GM12872 (cell line): ENCODE measurements at regions not wholly inside any gene's neighbourhood (a gene's known extent, or its start where the extent isn't known, plus 50 kb on each side); places are given as distances from the start of the nearest gene placed in this dataset.

ENCODE experiments used
- CTCF ChIP-seq: IDR thresholded peaks from 3 replicates; pipeline ENCODE4 v1.5.1; 2011; ENCODE audit warnings: low read depth, mild to moderate bottlenecking, low read length, moderate library complexity; ENCODE audit not compliant: insufficient read depth

DNA sequence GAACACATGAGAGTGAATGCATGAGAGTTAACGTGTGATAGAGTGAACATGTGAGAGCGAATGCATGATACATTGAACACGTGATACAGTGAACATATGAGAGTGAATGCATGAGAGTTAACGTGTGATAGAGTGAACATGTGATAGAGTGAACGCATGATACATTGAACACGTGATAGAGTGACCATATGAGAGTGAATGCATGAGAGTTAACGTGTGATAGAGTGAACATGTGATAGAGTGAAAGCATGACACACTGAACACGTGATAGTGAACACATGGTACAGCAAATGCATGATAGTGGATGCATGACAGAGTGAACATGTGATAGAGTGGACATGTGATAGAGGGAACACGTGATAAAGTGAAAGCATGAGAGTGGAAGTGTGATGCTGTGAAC, 517.9 kb downstream of the EIPR1 start:
- no peak for TF ChIP-seq CTCF

GRCh38 chr2:2859164-2859563, 518.5 kb downstream of the EIPR1 start:
- TF ChIP-seq CTCF = no peak

GRCh38 chr2:2856723-2857415, 520.7 kb downstream of the EIPR1 start:
- no peak for TF ChIP-seq CTCF

GRCh38 chr2:2855297-2855696, 522.3 kb downstream of the EIPR1 start:
- no peak for TF ChIP-seq CTCF

DNA sequence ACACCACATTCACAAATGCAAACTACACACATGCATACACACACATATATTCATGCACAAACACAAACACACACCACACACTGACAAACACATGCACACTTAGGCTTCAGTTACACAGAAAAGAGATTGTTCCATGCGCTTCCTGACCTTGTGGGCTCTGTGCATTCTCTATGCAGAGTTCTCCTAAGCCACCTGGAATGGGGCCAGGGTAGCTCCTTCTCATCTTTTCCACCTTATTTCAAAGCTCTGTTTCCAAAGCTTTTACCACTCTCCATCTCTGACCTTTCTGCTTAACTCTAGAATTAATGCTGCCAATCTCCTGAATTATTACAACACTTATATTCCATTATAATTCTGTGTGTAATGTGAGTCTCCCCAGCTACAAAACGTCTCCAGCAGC, 522.3 kb upstream of the MYT1L start:
- TF ChIP-seq CTCF = no peak

DNA sequence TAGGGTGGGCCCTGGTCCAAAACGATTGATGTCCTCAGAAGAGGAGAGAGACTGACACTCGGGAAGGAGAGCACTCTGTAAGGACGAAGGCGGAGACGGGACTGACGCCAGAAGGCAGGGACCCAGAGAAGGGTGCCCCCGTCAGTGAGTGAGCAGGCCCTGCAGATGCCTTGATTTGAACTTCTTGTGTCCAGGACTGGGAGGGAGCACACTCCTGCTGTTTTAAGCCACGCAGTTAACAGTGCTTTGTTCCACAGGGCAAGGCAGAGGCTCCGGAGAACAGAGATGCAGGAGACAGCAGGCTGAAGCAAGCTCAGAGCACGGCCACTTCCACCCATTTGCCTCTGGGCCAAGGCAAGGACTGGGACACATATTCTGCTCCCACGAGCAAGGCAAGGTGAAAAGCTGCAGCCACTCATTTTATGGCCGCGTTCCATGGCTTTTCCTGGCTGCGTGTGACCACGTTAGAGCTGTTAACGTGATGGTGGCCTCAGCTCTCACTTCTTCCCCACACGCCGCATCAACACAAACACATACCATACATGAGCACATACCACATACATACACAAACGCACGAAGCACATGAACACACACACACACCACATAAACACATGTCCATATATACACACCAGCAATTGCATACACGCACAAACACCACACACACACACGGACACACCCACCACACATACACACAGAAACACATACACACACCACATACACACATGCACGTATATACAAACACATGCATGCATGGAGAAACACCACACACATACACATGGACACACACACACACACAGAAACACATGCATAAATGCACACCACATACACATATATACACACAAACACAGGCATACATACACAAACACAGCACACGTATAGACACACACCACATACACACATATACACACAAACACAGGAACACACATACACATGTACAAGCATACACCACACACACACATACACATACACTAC, 521.0 kb upstream of the MYT1L start:
- TF ChIP-seq CTCF = no peak

DNA sequence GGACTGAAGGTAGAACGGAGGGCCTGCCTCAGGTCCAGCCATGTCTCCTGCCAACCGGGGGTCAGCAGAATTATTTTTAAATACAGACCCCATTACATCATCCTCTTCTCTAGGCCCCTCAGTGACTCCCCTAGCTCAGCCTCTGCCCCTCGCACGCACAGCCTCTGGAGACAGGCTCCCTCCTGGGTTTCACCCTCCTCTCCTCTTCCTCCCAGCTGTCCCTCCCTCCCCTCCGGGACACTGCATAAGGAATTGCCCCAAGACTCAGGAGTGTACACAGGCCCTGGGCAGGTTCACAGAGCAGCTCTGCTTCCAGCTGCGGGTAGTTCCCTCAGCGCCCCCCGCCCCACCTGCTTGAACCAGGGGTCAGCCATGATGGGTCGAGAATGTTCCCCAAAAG, 520.2 kb upstream of the MYT1L start:
- no peak for TF ChIP-seq CTCF
